ENCODE measurements at regions not wholly inside any gene's neighbourhood (a gene's known extent, or its start where the extent isn't known, plus 50 kb on each side); places are given as distances from the start of the nearest gene placed in this dataset.
"Not testable (repeated sequence)": the region's sequence is repeated elsewhere in the genome, so short reads cannot be mapped to it uniquely, and the experiment has no call there.

DNA sequence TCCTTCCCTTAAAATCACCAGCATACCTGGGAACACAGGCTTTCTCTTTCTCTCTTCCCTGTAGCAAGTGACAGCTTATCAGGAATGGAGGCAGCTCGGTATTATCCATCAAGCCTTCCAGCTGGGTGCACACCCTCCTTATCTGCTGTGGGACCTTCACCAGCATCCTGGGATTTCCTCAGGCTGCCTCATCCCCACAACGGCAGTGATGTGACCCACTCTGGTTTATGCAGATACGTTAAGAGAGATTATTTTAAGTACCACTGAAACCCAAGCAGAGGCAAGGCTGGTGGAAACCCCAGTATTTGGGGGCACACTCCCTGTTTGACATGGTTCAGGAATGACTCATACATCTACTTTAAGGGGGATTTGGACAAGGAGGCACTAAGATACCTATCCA lies 192.1 kb downstream of the TM9SF2 start:
- DNase-seq = no peak

DNA sequence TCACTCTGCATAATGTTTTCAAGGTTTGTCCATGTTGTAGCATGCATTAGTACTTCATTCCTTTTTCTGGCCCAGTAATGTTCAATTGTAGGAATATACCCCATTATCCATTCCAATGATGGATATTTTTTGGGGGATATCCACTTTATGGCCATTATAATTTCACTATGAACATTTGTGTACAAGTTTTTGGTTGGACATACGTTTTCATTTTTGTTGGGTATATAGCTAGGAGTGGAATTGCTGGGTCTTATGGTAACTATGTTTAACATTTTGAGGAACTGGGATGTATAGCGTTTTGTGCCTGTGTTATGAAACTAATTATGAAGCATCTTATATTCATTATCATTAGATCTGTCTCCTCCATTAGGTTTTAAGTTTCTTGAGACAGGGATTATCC lies 191.6 kb downstream of the TM9SF2 start:
- no peak for DNase-seq

DNA sequence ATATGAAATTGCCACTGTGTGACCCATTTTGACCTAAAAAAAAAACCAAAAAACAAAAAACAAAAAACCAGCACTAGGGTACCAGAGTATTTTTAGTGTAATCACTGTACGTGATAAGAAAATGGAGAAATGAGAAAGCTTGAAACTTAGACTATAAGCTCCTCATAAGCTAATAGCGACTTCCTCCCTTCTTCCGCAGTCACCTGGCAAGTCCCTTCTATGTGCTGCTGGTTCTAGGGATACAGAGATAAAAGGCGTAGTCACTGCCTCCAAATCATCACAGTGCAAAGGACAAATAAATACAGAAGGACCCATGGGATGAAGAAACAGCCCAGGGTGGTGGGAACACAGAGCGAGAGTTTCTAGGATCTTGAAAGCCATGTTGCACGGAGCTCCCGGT lies 190.3 kb downstream of the TM9SF2 start:
- DNase-seq = no peak

DNA sequence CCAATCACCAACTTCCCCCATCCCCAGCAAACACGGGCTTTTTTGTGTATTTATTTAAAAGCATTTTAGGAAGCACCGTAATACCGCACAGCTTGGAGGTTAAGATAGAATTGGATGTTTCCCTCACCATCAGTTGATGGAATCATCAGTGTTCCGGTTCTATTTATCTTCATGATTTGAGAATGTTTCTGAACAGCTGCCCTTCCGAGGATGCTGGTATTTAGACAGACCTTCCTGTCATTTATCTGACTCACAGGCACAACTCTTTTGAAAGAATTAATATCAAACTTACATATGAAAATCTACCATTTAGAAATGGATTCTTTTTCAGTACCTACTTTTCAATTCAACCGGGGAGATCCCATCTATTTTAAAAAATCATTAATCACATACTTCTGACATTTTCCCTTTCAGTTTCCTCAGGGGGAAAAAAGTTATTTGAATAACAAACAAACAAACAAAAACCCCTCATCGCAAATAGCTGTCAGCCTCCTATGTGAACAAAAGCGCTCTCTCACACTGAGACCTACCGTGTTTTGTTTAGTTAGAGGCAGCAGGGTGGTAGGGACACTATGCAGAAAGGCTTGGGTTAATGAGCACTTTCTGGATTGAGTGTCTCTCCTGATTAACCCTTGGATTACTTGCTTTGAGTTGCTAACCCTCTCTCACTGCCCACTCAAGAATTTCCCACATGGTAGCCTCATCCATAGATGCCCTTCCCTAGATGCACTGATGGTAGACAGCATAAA lies 189.3 kb downstream of the TM9SF2 start:
- DNase-seq = no peak

DNA sequence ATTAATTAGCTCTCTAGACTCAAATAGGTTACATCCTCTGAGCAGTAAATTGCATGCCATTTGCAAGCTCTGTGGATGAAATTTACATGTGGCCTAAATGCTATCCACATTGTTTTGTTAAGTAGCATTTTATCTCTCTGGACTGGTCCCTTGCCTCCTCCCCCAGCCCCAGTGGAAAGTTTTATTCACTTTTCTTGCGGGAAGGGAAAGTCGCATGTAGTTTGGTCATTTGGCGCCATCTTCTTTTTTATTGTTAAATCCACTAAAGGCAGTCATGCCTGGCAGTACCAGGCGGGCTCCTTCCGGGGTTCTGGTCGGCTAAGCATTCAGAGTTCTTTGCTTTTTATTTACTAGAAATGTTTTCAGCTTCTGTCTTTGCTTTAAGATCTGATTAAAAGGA lies 188.7 kb downstream of the TM9SF2 start:
- no peak for DNase-seq

- no peak for DNase-seq
Observed at GRCh38 chr13:99688776-99689175, 187.5 kb downstream of the TM9SF2 start.

GRCh38 chr13:99687723-99688397 lies 186.6 kb downstream of the TM9SF2 start:
- DNase-seq = no peak

DNA sequence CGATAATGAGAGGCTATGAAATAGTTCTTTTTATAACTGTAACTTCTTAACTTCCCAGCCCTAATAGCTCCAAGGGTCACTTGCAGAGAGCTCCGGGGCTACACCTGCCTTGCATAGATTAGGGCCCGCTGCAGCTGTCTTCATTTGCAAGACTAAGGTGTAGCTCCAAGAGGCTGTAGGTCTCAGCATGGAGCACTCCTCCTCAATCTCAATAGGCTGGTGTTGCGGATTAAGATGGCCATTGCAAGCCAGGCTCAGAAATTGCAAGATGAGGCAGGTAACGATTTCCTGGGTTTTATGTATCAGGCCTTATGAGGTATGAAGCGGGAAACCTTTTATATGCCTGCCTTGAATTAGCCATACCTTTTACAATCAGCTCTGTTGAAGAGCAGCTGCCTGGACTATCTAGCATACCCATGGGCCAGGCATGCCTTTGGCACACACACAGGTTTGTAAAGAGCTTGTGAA lies 185.7 kb downstream of the TM9SF2 start:
- no peak for DNase-seq

- no peak for DNase-seq
Observed at GRCh38 chr13:99686157-99686572, 184.9 kb downstream of the TM9SF2 start.

DNA sequence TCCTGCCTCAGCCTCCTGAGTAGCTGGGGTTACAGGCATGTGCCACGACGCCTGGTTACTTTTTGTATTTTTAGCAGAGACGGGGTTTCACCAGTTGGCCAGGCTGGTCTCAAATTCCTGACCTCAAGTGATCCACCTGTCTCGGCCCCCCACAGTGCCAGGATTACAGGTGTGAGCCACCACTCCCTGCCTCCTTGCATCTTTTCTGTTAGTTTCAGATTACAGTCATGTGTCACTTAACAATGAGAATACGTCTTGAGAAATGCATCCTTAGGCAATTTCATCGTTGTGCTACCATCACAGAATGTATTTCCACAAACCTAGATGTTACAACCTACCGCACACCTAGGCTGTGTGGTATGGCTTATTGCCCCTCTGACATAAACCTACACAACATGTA lies 180.4 kb downstream of the TM9SF2 start:
- no peak for DNase-seq

DNA sequence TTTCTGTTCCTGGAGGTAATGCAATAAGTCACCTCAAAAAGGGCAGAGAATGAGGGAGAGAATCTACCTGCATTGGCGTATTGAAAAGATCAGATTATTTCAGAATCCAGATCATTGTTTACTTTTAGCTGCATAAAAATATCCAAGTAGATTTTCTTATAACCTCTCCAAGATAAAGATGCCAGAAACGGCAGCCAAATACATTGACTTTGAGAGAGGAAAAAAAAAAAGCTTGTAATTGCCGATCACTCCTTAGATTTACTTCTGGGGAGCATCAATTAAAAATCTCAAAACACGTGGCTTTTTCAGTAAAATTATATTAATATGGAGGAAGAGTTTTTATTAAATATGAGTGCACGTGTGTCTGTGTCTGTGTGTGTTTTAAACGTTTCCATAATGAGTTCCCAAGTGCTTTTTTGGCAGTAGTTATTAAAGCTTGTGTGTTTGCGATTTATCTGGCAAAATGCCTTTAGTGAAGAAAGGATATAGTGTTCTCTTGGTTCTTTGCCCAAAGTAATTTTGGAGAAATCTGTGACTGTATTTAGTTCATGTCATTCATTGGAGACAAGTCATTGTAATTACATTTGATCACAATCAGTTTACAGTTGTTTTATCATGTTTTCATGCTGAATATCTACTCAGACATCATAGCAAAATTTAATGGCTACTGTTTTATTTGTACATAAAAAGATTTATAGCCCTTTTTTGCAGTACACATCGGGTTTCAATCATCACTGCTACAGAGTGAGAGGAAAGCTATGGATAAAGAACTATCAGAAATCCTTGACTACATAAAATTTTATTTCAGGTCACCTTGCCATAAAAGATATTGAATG lies 176.1 kb downstream of the TM9SF2 start:
- DNase-seq = no peak

- no peak for DNase-seq
Observed at GRCh38 chr13:99671746-99672145, 170.5 kb downstream of the TM9SF2 start.

DNA sequence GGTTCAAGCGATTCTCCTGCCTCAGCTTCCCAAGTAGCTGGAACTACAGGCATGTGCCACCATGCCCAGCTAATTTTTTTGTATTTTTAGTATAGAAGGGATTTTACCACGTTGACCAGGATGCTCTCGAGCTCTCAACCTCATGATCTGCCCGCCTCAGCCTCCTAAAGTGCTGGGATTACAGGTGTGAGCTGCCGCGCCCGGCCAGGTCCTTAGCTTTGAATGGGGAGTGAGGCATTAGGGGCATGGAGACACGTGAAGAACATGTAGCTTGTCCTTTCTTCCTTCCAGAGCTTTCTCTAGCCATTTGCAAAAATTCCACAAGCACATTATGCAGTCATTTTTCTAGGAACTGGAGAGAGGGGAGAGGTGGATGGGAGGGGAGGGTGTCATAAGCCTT lies 167.8 kb downstream of the TM9SF2 start:
- DNase-seq = not testable (repeated sequence)

DNA sequence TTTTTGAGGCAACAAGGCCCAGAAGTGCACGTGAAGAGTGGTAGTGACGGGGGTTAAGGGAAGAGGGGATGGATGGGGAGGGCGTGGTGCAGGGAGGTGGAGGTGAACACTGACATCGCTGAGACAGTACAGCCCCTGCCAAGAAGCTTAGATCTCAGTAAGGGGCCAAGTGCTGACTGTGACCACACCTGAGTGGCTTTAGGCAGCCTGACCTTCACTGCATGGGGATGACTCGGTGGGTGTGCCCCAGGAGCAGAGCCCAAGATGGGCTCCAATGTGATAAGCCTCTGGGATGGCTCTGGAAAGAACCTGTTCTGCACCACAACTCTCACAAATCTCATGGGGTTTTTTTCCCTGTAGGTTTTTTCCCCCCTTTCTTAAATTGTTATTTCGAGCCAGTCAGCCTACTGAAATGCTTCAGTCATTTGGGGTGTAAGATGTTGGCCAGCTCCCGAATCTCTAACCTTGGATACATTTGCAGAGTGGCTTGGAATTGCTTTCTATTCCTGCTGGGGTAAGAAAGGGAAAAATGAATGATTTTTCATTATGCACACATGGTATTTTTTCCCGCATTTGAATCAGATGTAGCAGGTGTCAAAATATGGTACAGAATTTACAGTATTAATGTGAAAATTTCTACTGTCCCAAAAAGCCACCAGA lies 165.0 kb downstream of the TM9SF2 start:
- DNase-seq = no peak

- DNase-seq = no peak
Observed at GRCh38 chr13:99665711-99666110, 164.4 kb downstream of the TM9SF2 start.

GRCh38 chr13:99663908-99664307 lies 162.6 kb downstream of the TM9SF2 start:
- no peak for DNase-seq

- no peak for DNase-seq
Observed at GRCh38 chr13:99663185-99663825, 162.0 kb downstream of the TM9SF2 start.

GRCh38 chr13:99662678-99663077 lies 161.4 kb downstream of the TM9SF2 start:
- DNase-seq = no peak

GRCh38 chr13:99661791-99662190 lies 160.5 kb downstream of the TM9SF2 start:
- no peak for DNase-seq

GRCh38 chr13:99659866-99660554 lies 158.7 kb downstream of the TM9SF2 start:
- no peak for DNase-seq

DNA sequence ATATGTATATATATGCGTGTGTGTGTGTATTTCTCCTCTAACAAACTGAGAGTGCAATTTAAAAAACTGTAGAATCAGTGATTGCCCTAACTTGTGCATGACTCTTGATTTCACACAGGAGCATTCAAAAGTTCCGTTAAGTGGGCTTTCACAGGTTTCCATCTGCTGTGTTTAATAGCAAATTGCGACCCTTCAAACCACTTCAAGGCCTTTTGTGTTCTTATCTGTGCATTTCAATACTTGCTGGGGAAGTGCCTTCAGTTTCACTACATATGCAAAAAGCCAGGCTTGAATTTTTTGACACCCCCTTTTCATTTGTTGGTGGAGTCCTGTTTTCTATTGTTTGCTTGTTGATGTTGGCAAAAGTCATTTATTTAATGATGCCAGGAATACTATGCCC lies 158.0 kb downstream of the TM9SF2 start:
- no peak for DNase-seq

Measured in NCI-H2227 treated with DMSO at 0.1 percent for 48 hours (cell line).